SK-N-SH (cell line): ENCODE measurements at regions not wholly inside any gene's neighbourhood (a gene's known extent, or its start where the extent isn't known, plus 50 kb on each side); places are given as distances from the start of the nearest gene placed in this dataset.

ENCODE experiments used
- EP300 ChIP-seq, 2 experiments: IDR thresholded peaks; 2 replicates each; pipeline versions ENCODE4 v1.4.0 to v1.6.1; 2012; ENCODE audit warnings: borderline replicate concordance in 1 of 2, low read depth in 1 of 2, low read length in 1 of 2
- EZH2phosphoT487 ChIP-seq: fragments of 200-600 bp; sonication (generic); IDR thresholded peaks from 2 replicates; pipeline ENCODE4 v1.6.1; 2017; ENCODE audit warnings: low read depth, mixed run types, mild to moderate bottlenecking, antibody characterized with exemption, moderate library complexity, borderline replicate concordance
- FOXM1 ChIP-seq: IDR thresholded peaks from 2 replicates; pipeline ENCODE4 v1.4.0; 2012; ENCODE audit warnings: low read depth, mild to moderate bottlenecking
- GATA2 ChIP-seq: sonication (generic); formaldehyde crosslinking; IDR thresholded peaks from 2 replicates; pipeline ENCODE4 v1.5.0; 2020; ENCODE audit warnings: mild to moderate bottlenecking, missing genetic modification reagents
- MXI1 ChIP-seq: IDR thresholded peaks from 2 replicates; pipeline ENCODE4 v1.6.1; 2012; ENCODE audit warnings: mild to moderate bottlenecking, low read depth, low read length, improper control_type of control experiment
- RAD21 ChIP-seq: IDR thresholded peaks from 2 replicates; pipeline ENCODE4 v1.6.1; 2012; ENCODE audit warnings: mild to moderate bottlenecking, low read length
- SIN3A ChIP-seq: IDR thresholded peaks from 2 replicates; pipeline ENCODE4 v1.6.1; 2012; ENCODE audit warnings: low read depth, mild to moderate bottlenecking, low read length, moderate library complexity, borderline replicate concordance
- TF ChIP-seq, protein P1 (sequence below): IDR thresholded peaks from 2 replicates; pipeline ENCODE4 v1.4.0; 2012; ENCODE audit warnings: low read depth
- TF ChIP-seq, protein P2 (sequence below): fragments of 200-600 bp; sonication (generic); IDR thresholded peaks from 2 replicates; pipeline ENCODE4 v1.6.1; 2017; ENCODE audit warnings: antibody characterized with exemption, mild to moderate bottlenecking, moderate library complexity

DNA sequence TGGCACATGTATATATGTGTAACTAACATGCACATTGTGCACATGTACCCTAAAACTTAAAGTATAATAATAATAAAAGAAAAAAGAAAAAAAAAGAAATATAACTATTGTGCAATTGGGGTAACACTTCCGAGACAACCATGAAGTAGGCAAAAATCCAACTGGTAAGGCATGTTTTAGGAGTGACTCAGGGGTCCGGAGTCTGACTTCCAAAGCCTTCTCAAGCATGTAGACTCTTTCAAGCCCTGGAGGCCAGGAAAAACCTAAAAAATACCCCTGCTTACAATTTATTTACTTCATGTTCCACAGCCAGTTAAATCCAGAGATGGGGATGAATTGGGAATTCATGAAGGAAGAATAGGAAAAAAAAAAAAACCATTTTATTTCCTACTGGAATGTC lies 161.3 kb upstream of the PHACTR1 start:
- TF ChIP-seq, protein P1, sequence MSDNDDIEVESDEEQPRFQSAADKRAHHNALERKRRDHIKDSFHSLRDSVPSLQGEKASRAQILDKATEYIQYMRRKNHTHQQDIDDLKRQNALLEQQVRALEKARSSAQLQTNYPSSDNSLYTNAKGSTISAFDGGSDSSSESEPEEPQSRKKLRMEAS: no peak
- no peak for TF ChIP-seq RAD21
- TF ChIP-seq, protein P2, sequence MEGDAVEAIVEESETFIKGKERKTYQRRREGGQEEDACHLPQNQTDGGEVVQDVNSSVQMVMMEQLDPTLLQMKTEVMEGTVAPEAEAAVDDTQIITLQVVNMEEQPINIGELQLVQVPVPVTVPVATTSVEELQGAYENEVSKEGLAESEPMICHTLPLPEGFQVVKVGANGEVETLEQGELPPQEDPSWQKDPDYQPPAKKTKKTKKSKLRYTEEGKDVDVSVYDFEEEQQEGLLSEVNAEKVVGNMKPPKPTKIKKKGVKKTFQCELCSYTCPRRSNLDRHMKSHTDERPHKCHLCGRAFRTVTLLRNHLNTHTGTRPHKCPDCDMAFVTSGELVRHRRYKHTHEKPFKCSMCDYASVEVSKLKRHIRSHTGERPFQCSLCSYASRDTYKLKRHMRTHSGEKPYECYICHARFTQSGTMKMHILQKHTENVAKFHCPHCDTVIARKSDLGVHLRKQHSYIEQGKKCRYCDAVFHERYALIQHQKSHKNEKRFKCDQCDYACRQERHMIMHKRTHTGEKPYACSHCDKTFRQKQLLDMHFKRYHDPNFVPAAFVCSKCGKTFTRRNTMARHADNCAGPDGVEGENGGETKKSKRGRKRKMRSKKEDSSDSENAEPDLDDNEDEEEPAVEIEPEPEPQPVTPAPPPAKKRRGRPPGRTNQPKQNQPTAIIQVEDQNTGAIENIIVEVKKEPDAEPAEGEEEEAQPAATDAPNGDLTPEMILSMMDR: no peak
- TF ChIP-seq EZH2phosphoT487: no peak
- TF ChIP-seq FOXM1: no peak
- TF ChIP-seq MXI1: no peak
- no peak for TF ChIP-seq GATA2 (CRISPR knock-in tag)
- TF ChIP-seq SIN3A: no peak
- no peak for TF ChIP-seq EP300 (IDR thresholded peaks at IDR 0.05; ENCODE audit: borderline replicate concordance in 1 of 2, low read depth in 1 of 2, low read length in 1 of 2)
